ENCODE measurements at regions not wholly inside any gene's neighbourhood (a gene's known extent, or its start where the extent isn't known, plus 50 kb on each side); places are given as distances from the start of the nearest gene placed in this dataset.
"Not testable (repeated sequence)": the region's sequence is repeated elsewhere in the genome, so short reads cannot be mapped to it uniquely, and the experiment has no call there.

GRCh38 chr10:31679936-31680335 lies 248.7 kb downstream of the ARHGAP12 start:
- DNase-seq: no peak

GRCh38 chr10:31678575-31679516 lies 249.8 kb downstream of the ARHGAP12 start:
- DNase-seq: no peak

- DNase-seq: no peak
These were observed 250.5 kb downstream of the ARHGAP12 start for GRCh38 chr10:31678139-31678536.

- DNase-seq: peak; percentile 19
These were observed 251.2 kb downstream of the ARHGAP12 start for GRCh38 chr10:31677195-31678138.

- no peak for DNase-seq
These were observed 252.9 kb downstream of the ARHGAP12 start for GRCh38 chr10:31675726-31676125.

GRCh38 chr10:31669357-31669756 lies 259.3 kb downstream of the ARHGAP12 start:
- DNase-seq: no peak

- no peak for DNase-seq
These were observed 260.3 kb downstream of the ARHGAP12 start for GRCh38 chr10:31668326-31668725.

GRCh38 chr10:31665764-31666279 lies 262.8 kb downstream of the ARHGAP12 start:
- DNase-seq: not testable (repeated sequence)

- no peak for DNase-seq
These were observed 263.8 kb downstream of the ARHGAP12 start for GRCh38 chr10:31664803-31665202.

- not testable (repeated sequence) for DNase-seq
These were observed 264.6 kb downstream of the ARHGAP12 start for GRCh38 chr10:31664071-31664470.

- no peak for DNase-seq
These were observed 268.3 kb downstream of the ARHGAP12 start for GRCh38 chr10:31660300-31660699.

- DNase-seq: no peak
These were observed 269.0 kb downstream of the ARHGAP12 start for GRCh38 chr10:31659665-31660064.

- no peak for DNase-seq
These were observed 271.2 kb downstream of the ARHGAP12 start for GRCh38 chr10:31657434-31657872.

GRCh38 chr10:31656851-31657433 lies 271.7 kb downstream of the ARHGAP12 start:
- DNase-seq: no peak

- no peak for DNase-seq
These were observed 276.6 kb downstream of the ARHGAP12 start for GRCh38 chr10:31652038-31652437.

GRCh38 chr10:31650010-31650409 lies 278.6 kb downstream of the ARHGAP12 start:
- DNase-seq: no peak

- DNase-seq: no peak
These were observed 279.7 kb downstream of the ARHGAP12 start for GRCh38 chr10:31648966-31649365.

GRCh38 chr10:31647861-31648260 lies 280.8 kb downstream of the ARHGAP12 start:
- DNase-seq: no peak

- no peak for DNase-seq
These were observed 282.1 kb downstream of the ARHGAP12 start for GRCh38 chr10:31646519-31646918.

GRCh38 chr10:31645786-31646185 lies 282.8 kb downstream of the ARHGAP12 start:
- no peak for DNase-seq

- no peak for DNase-seq
These were observed 283.5 kb downstream of the ARHGAP12 start for GRCh38 chr10:31644931-31645633.

GRCh38 chr10:31642281-31642680 lies 286.4 kb downstream of the ARHGAP12 start:
- DNase-seq: no peak

Data from SHP77 treated with DMSO at 0.1 percent for 48 hours (cell line).